ENCODE measurements at regions not wholly inside any gene's neighbourhood (a gene's known extent, or its start where the extent isn't known, plus 50 kb on each side); places are given as distances from the start of the nearest gene placed in this dataset.

GRCh38 chr9:108274971-108275370 lies 580.8 kb downstream of the ACTL7B start:
- TF ChIP-seq, protein P1, sequence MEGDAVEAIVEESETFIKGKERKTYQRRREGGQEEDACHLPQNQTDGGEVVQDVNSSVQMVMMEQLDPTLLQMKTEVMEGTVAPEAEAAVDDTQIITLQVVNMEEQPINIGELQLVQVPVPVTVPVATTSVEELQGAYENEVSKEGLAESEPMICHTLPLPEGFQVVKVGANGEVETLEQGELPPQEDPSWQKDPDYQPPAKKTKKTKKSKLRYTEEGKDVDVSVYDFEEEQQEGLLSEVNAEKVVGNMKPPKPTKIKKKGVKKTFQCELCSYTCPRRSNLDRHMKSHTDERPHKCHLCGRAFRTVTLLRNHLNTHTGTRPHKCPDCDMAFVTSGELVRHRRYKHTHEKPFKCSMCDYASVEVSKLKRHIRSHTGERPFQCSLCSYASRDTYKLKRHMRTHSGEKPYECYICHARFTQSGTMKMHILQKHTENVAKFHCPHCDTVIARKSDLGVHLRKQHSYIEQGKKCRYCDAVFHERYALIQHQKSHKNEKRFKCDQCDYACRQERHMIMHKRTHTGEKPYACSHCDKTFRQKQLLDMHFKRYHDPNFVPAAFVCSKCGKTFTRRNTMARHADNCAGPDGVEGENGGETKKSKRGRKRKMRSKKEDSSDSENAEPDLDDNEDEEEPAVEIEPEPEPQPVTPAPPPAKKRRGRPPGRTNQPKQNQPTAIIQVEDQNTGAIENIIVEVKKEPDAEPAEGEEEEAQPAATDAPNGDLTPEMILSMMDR (IDR thresholded peaks at IDR 0.05; ENCODE audit: low read depth, low read length, poor library complexity, severe bottlenecking): no peak
- TF ChIP-seq EZH2phosphoT487 (IDR thresholded peaks at IDR 0.05; ENCODE audit: borderline replicate concordance, low read length): no peak
